GM06990 (cell line): ENCODE measurements at regions not wholly inside any gene's neighbourhood (a gene's known extent, or its start where the extent isn't known, plus 50 kb on each side); places are given as distances from the start of the nearest gene placed in this dataset.

Source experiments
- DNase-seq: peaks from one replicate; pipeline ENCODE4 v3.0.0-alpha.2; 2011; ENCODE audit not compliant: insufficient read length; ENCODE audit errors: extremely low read depth
- H3K27me3 ChIP-seq: replicated peaks from 2 replicates; pipeline ENCODE4 v1.6.0; 2011; ENCODE audit warnings: low read length; ENCODE audit not compliant: control insufficient read depth, insufficient read depth
- H3K36me3 ChIP-seq: 2 replicates; pipeline ENCODE4 v1.5.1; 2011; ENCODE audit warnings: low read length; ENCODE audit not compliant: control insufficient read depth, insufficient read depth
- H3K4me3 ChIP-seq: replicated peaks from 2 replicates; pipeline ENCODE4 v1.5.1; 2011; ENCODE audit warnings: low read depth, mild to moderate bottlenecking, control low read depth, low read length
- CTCF ChIP-seq: IDR thresholded peaks from 2 replicates; pipeline ENCODE4 v1.5.1; 2011; ENCODE audit warnings: low read length, control low read depth, mild to moderate bottlenecking, inconsistent platforms; ENCODE audit not compliant: insufficient read depth, poor library complexity, severe bottlenecking

GRCh38 chr7:98458090-98458875, 57.4 kb upstream of the BAIAP2L1 start:
- no peak for TF ChIP-seq CTCF
- no peak for DNase-seq

GRCh38 chr7:98456866-98457265, 56.0 kb upstream of the BAIAP2L1 start:
- Histone ChIP-seq H3K4me3 (no peak overlapping the region), H3K36me3 (no peaks in the 10 kb centered on the region), H3K27me3 (no peaks in the 10 kb centered on the region)
- no peak for TF ChIP-seq CTCF
- DNase-seq: no peak

More at GRCh38 chr7:98458090-98458875, 57.4 kb upstream of the BAIAP2L1 start:
- Histone ChIP-seq H3K27me3 (no peaks in the 10 kb centered on the region), H3K4me3 (no peak overlapping the region), H3K36me3 (no peaks in the 10 kb centered on the region)

- Histone ChIP-seq H3K4me3 (no peak overlapping the region), H3K36me3 (no peaks in the 10 kb centered on the region), H3K27me3 (no peaks in the 10 kb centered on the region)
- TF ChIP-seq CTCF: no peak
- DNase-seq: no peak
Observed at GRCh38 chr7:98452791-98453190, 51.9 kb upstream of the BAIAP2L1 start.
